IMR-90 (cell line): ENCODE measurements at regions not wholly inside any gene's neighbourhood (a gene's known extent, or its start where the extent isn't known, plus 50 kb on each side); places are given as distances from the start of the nearest gene placed in this dataset.

Experiments
- ATAC-seq: fragments of 200-7000 bp; cut with Tn5 transposase; 2 replicates; pipeline ENCODE4 v1.9.1; 2020; ENCODE audit warnings: low read depth, mild to moderate bottlenecking, moderate library complexity
- BruUV-seq: library from RNA; stranded (reverse); fragments of 400-500 nt; replicated peaks from 2 replicates; lab custom pipeline; 2021; lab: Mats Ljungman, UMichigan
- CTCF ChIA-PET: fragments of 300-600 bp; formaldehyde crosslinking; extraction: SDS; loops from one replicate; lab custom pipeline; 2021; ENCODE audit warnings: antibody characterized with exemption; lab: Yijun Ruan, JAX
- POLR2A ChIA-PET: fragments of 300-600 bp; sonication (Branson Sonifier 250); formaldehyde crosslinking; loops from one replicate; lab custom pipeline; 2022; ENCODE audit warnings: antibody characterized with exemption; ENCODE audit not compliant: unreplicated experiment; lab: Charles Lee
- DNase-seq: peaks from one replicate; pipeline ENCODE4 v3.0.0; 2013
- H2AFZ ChIP-seq: replicated peaks from 2 replicates; pipeline ENCODE3; 2013; ENCODE audit warnings: low read length, mild to moderate bottlenecking; ENCODE audit not compliant: poor library complexity
- H2AK5ac ChIP-seq: 2 replicates; pipeline ENCODE4 v1.6.1; 2013; ENCODE audit warnings: low read depth, low read length, inconsistent platforms
- H2AK9ac ChIP-seq: replicated peaks from 2 replicates; pipeline ENCODE3; 2013; ENCODE audit warnings: mild to moderate bottlenecking, low read depth, low read length, moderate library complexity; ENCODE audit not compliant: poor library complexity
- H2BK120ac ChIP-seq: 2 replicates; pipeline ENCODE4 v1.6.1; 2013; ENCODE audit warnings: low read depth, low read length, inconsistent platforms
- H2BK15ac ChIP-seq: 3 replicates; pipeline ENCODE4 v1.6.1; 2013; ENCODE audit warnings: low read depth, low read length, inconsistent platforms
- H2BK20ac ChIP-seq: 2 replicates; pipeline ENCODE4 v1.6.1; 2013; ENCODE audit warnings: low read depth, mild to moderate bottlenecking, inconsistent platforms, low read length, moderate library complexity
- H2BK5ac ChIP-seq: 2 replicates; pipeline ENCODE4 v1.6.1; 2013; ENCODE audit warnings: mild to moderate bottlenecking, low read depth, low read length, inconsistent platforms; ENCODE audit not compliant: poor library complexity, severe bottlenecking
- H3K14ac ChIP-seq: replicated peaks from 2 replicates; pipeline ENCODE4 v1.6.1; 2013; ENCODE audit warnings: low read depth, low read length, inconsistent platforms
- H3K18ac ChIP-seq: 2 replicates; pipeline ENCODE4 v1.6.1; 2013; ENCODE audit warnings: low read depth, low read length, control low read depth
- H3K23ac ChIP-seq: 2 replicates; pipeline ENCODE4 v1.6.1; 2013; ENCODE audit warnings: low read depth, low read length, inconsistent platforms
- H3K27ac ChIP-seq: 2 replicates; pipeline ENCODE4 v1.5.1; 2013; ENCODE audit warnings: mild to moderate bottlenecking, control low read depth, low read length; ENCODE audit not compliant: insufficient read depth
- H3K27me3 ChIP-seq: 2 replicates; pipeline ENCODE4 v1.6.1; 2013; ENCODE audit warnings: low read length; ENCODE audit not compliant: control insufficient read depth, insufficient read depth
- H3K36me3 ChIP-seq: 2 replicates; pipeline ENCODE4 v1.6.1; 2013; ENCODE audit warnings: low read length, mixed read lengths; ENCODE audit not compliant: control insufficient read depth, insufficient read depth
- H3K4ac ChIP-seq: 2 replicates; pipeline ENCODE4 v1.6.1; 2013; ENCODE audit warnings: low read depth, low read length, inconsistent platforms
- H3K4me1 ChIP-seq: 2 replicates; pipeline ENCODE4 v1.6.1; 2013; ENCODE audit warnings: low read length, mixed read lengths; ENCODE audit not compliant: control insufficient read depth, insufficient read depth
- H3K4me2 ChIP-seq: 2 replicates; pipeline ENCODE4 v1.6.1; 2013; ENCODE audit warnings: low read depth, mild to moderate bottlenecking, control low read depth, low read length, moderate library complexity
- H3K4me3 ChIP-seq: 2 replicates; pipeline ENCODE4 v1.5.1; 2013; ENCODE audit warnings: low read depth, mild to moderate bottlenecking, control low read depth, low read length, moderate library complexity; ENCODE audit not compliant: insufficient read depth
- H3K56ac ChIP-seq: 2 replicates; pipeline ENCODE4 v1.6.1; 2013; ENCODE audit warnings: low read length, inconsistent platforms; ENCODE audit not compliant: insufficient read depth; ENCODE audit errors: extremely low read depth
- H3K79me1 ChIP-seq, 2 experiments: 2 replicates each; pipeline ENCODE4 v1.6.1; 2013; ENCODE audit warnings: low read length in 2 of 2, inconsistent platforms in 1 of 2, low read depth in 1 of 2
- H3K9ac ChIP-seq: 2 replicates; pipeline ENCODE4 v1.6.1; 2013; ENCODE audit warnings: low read depth, low read length, control low read depth
- H3K9me1 ChIP-seq: 2 replicates; pipeline ENCODE4 v1.6.1; 2013; ENCODE audit warnings: low read length, inconsistent platforms; ENCODE audit not compliant: insufficient read depth
- H3K9me3 ChIP-seq: 2 replicates; pipeline ENCODE4 v1.6.1; 2013; ENCODE audit warnings: low read length; ENCODE audit not compliant: control insufficient read depth, insufficient read depth
- H4K20me1 ChIP-seq: 2 replicates; pipeline ENCODE4 v1.6.1; 2013; ENCODE audit warnings: low read length, inconsistent platforms; ENCODE audit not compliant: insufficient read depth
- H4K5ac ChIP-seq: 2 replicates; pipeline ENCODE4 v1.6.1; 2013; ENCODE audit warnings: mild to moderate bottlenecking, low read depth, low read length, control low read depth
- H4K8ac ChIP-seq, 2 experiments: 2 replicates each; pipeline ENCODE4 v1.6.1; 2013; ENCODE audit warnings: low read depth in 2 of 2, low read length in 2 of 2, control low read depth in 1 of 2, inconsistent platforms in 1 of 2
- H4K91ac ChIP-seq: 2 replicates; pipeline ENCODE4 v1.6.1; 2013; ENCODE audit warnings: low read depth, low read length, inconsistent platforms; ENCODE audit not compliant: insufficient read depth
- BHLHE40 ChIP-seq: fragments of 150-350 bp; IDR thresholded peaks from 2 replicates; pipeline ENCODE4 v1.6.1; 2016; ENCODE audit warnings: mild to moderate bottlenecking, low read depth, low read length
- CHD1 ChIP-seq: IDR thresholded peaks from 2 replicates; pipeline ENCODE4 v1.6.1; 2012; ENCODE audit warnings: low read depth, low read length, improper control_type of control experiment
- MAZ ChIP-seq: IDR thresholded peaks from 2 replicates; pipeline ENCODE4 v1.6.1; 2012; ENCODE audit warnings: low read depth, mild to moderate bottlenecking, low read length, improper control_type of control experiment, moderate library complexity, borderline replicate concordance
- RAD21 ChIP-seq: IDR thresholded peaks from 2 replicates; pipeline ENCODE4 v1.6.1; 2012; ENCODE audit warnings: low read length, improper control_type of control experiment
- SMC3 ChIP-seq: fragments of 150-350 bp; IDR thresholded peaks from 2 replicates; pipeline ENCODE4 v1.6.1; 2016; ENCODE audit warnings: low read depth, mild to moderate bottlenecking, antibody characterized with exemption, low read length, moderate library complexity
- WGBS, 2 experiments: methylation state at CpG; one replicate each; pipeline versions ENCODE4 v1.1.5 to v1.1.7; 2013; ENCODE audit warnings: missing lambda C conversion rate in 2 of 2; ENCODE audit not compliant: insufficient read length in 1 of 2; ENCODE audit errors: extremely low coverage in 2 of 2; 5-methylcytosine and 5-hydroxymethylcytosine counted together
- dilution Hi-C: fragments of 300-500 bp; cut with HindIII; formaldehyde crosslinking; loops from one replicate; pipeline ENCODE4 v1.14.3; 2018; ENCODE audit warnings: low sequenced_read_pairs; ENCODE audit not compliant: unreplicated experiment
- in situ Hi-C: fragments of 300-500 bp; cut with MboI; formaldehyde crosslinking; loops from 3 replicates; pipeline ENCODE4 v1.14.3; 2019; ENCODE audit warnings: low sequenced_read_pairs, inconsistent platforms, mixed read lengths
- intact Hi-C: fragments of 100-400 bp; cut with micrococcal nuclease; formaldehyde crosslinking; loops from 2 replicates; pipeline ENCODE4 v1.10.0; 2022
- TF ChIP-seq, protein P1 (sequence below): fragments of 150-350 bp; IDR thresholded peaks from 2 replicates; pipeline ENCODE4 v1.6.1; 2016; ENCODE audit warnings: low read depth, mild to moderate bottlenecking, low read length, moderate library complexity, borderline replicate concordance

DNA sequence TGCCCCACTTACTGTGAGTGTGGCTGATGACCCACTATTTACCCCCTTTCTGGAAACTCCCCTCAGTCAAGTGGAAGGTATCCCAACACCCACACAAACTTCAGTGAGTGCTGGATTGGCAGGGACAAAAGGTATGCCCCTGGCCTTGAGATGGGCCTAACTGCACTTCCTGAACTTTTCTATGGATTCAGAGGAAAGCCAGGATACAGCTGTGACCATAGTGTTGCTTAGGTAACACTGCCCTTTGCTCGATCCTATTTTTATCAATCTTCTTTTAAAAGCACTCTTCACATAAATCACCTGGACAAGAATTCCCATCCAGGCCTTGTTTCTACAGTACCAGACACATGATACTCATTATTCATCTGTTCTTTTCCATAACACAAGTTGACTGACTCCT, 671.5 kb upstream of the SLC8A1 start:
- Histone ChIP-seq H3K27me3 (no peaks in the 10 kb centered on the region), H4K5ac (no peak overlapping the region), H3K4ac (no peak overlapping the region), H3K4me1 (no peaks in the 10 kb centered on the region), H3K4me3 (no peak overlapping the region), H2AK9ac (no peak overlapping the region), H3K9me3 (no peaks in the 10 kb centered on the region), H2AFZ (no peak overlapping the region), H2BK20ac (no peak overlapping the region), H3K14ac (no peak overlapping the region), H4K20me1 (no peaks in the 10 kb centered on the region), H3K56ac (no peak overlapping the region), H3K9ac (no peak overlapping the region), H2BK5ac (no peak overlapping the region), H4K91ac (no peak overlapping the region), H3K79me1 (no peaks in the 10 kb centered on the region), H3K36me3 (no peaks in the 10 kb centered on the region), H3K4me2 (no peak overlapping the region), H3K9me1 (no peaks in the 10 kb centered on the region), H3K23ac (no peak overlapping the region), H3K18ac (no peak overlapping the region), H4K8ac (no peak overlapping the region), H2BK120ac (no peak overlapping the region), H2BK15ac (no peak overlapping the region), H3K27ac (no peak overlapping the region), H2AK5ac (no peak overlapping the region)
- 20% methylated on average over 1 of the region's 1 CpG; no CpG with 5 or more reads in 1 of the 2 experiments for WGBS, 2 experiments
- intact Hi-C loops: no loop called here
- no peak for DNase-seq
- ATAC-seq: no peak
- no TSS peak for BruUV-seq
- ChIA-PET POLR2A (no interaction called here), CTCF (no interaction called here)
- TF ChIP-seq CHD1 (no peak), SMC3 (no peak), RAD21 (no peak), BHLHE40 (no peak), MAZ (no peak)
- TF ChIP-seq, protein P1, sequence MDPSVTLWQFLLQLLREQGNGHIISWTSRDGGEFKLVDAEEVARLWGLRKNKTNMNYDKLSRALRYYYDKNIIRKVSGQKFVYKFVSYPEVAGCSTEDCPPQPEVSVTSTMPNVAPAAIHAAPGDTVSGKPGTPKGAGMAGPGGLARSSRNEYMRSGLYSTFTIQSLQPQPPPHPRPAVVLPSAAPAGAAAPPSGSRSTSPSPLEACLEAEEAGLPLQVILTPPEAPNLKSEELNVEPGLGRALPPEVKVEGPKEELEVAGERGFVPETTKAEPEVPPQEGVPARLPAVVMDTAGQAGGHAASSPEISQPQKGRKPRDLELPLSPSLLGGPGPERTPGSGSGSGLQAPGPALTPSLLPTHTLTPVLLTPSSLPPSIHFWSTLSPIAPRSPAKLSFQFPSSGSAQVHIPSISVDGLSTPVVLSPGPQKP: no peak
- dilution Hi-C loops: no loop called here
- in situ Hi-C loops: no loop called here
